ENCODE measurements at regions not wholly inside any gene's neighbourhood (a gene's known extent, or its start where the extent isn't known, plus 50 kb on each side); places are given as distances from the start of the nearest gene placed in this dataset.

GRCh38 chr2:234631646-234632514 is 135.0 kb upstream of the ARL4C start (continued):
- TF ChIP-seq IRF3 (IDR thresholded peaks at IDR 0.05): no peak
- no peak for TF ChIP-seq ZBTB33 (IDR thresholded peaks at IDR 0.05)
- no peak for TF ChIP-seq ZBTB4 (CRISPR knock-in tag; IDR thresholded peaks at IDR 0.05)
- TF ChIP-seq ZBTB11 (CRISPR knock-in tag; IDR thresholded peaks at IDR 0.05): no peak
- no peak for TF ChIP-seq ZNF687 (IDR thresholded peaks at IDR 0.05)
- TF ChIP-seq MEF2B (IDR thresholded peaks at IDR 0.05; ENCODE audit: partially characterized antibody, poor library complexity, severe bottlenecking): no peak
- no peak for TF ChIP-seq NKRF (conservative IDR thresholded peaks at IDR 0.05)
